ENCODE measurements at regions not wholly inside any gene's neighbourhood (a gene's known extent, or its start where the extent isn't known, plus 50 kb on each side); places are given as distances from the start of the nearest gene placed in this dataset.

- no peak for TF ChIP-seq POLR2AphosphoS5 (IDR thresholded peaks at IDR 0.05; ENCODE audit: low read depth, low read length)
- TF ChIP-seq POLR2A (IDR thresholded peaks at IDR 0.05; ENCODE audit: low read depth, low read length): no peak
These were observed 536.3 kb downstream of the GRIN2A start for GRCh38 chr16:9645911-9646310.

Data from GM12892 (cell line).